Upper lobe of left lung (tissue), 4 donors: ENCODE measurements at regions not wholly inside any gene's neighbourhood (a gene's known extent, or its start where the extent isn't known, plus 50 kb on each side); places are given as distances from the start of the nearest gene placed in this dataset.

ENCODE experiments used
- CTCF ChIP-seq, 6 experiments: fragments of 450-650 bp in 4 of 6; fragments of 200-600 bp in 2 of 6; sonication (generic) in 2 of 6; IDR thresholded peaks; one replicate each; pipeline ENCODE4 v1.5.1; 2016 to 2019; ENCODE audit warnings: antibody characterized with exemption in 6 of 6
- POLR2AphosphoS5 ChIP-seq, 2 donors: sonication (generic); formaldehyde crosslinking; IDR thresholded peaks; one replicate each; pipeline ENCODE4 v1.5.1; 2017; ENCODE audit warnings: antibody characterized with exemption in 2 of 2

- no peak for TF ChIP-seq POLR2AphosphoS5 (IDR thresholded peaks at IDR 0.05)
- no peak for TF ChIP-seq CTCF (IDR thresholded peaks at IDR 0.05)
Observed at GRCh38 chr4:111453216-111453615, 692.0 kb upstream of the FAM241A start.
